Mammary epithelial cell (primary cell): ENCODE measurements at regions not wholly inside any gene's neighbourhood (a gene's known extent, or its start where the extent isn't known, plus 50 kb on each side); places are given as distances from the start of the nearest gene placed in this dataset.

Experiments
- EZH2 ChIP-seq: IDR thresholded peaks from 2 replicates; pipeline ENCODE4 v1.6.1; 2012; ENCODE audit warnings: low read length, inconsistent platforms, borderline replicate concordance
- TF ChIP-seq, protein P1 (sequence below), 2 donors: IDR thresholded peaks in 1 of 2; conservative IDR thresholded peaks in 1 of 2; 2 replicates each; pipeline ENCODE4 v1.5.1; 2011 to 2012; ENCODE audit warnings: inconsistent platforms in 2 of 2, low read length in 2 of 2, mild to moderate bottlenecking in 2 of 2, control low read depth in 1 of 2, low read depth in 1 of 2; ENCODE audit not compliant: insufficient read depth in 1 of 2; ENCODE audit errors: extremely low read depth in 1 of 2

DNA sequence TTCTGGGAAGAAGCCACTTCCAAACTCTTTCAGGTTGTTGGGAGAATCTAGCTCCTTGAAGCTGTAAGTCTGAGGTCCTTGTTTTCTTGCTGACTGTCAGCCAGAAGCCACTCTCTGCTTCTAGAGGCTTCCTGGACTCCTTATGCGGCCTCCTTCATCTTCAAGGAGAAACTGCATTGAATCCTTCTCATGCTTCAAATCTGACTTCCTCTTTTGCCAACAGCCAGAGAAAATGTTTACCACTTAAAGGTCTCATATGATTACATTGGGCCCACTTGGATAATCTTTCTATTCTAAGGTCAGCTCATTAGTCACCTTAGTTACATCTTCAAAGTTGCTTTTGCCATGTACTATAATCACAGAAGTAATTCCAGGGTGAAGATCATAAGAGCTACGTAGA is 327.0 kb downstream of the HNRNPD start:
- TF ChIP-seq, protein P1, sequence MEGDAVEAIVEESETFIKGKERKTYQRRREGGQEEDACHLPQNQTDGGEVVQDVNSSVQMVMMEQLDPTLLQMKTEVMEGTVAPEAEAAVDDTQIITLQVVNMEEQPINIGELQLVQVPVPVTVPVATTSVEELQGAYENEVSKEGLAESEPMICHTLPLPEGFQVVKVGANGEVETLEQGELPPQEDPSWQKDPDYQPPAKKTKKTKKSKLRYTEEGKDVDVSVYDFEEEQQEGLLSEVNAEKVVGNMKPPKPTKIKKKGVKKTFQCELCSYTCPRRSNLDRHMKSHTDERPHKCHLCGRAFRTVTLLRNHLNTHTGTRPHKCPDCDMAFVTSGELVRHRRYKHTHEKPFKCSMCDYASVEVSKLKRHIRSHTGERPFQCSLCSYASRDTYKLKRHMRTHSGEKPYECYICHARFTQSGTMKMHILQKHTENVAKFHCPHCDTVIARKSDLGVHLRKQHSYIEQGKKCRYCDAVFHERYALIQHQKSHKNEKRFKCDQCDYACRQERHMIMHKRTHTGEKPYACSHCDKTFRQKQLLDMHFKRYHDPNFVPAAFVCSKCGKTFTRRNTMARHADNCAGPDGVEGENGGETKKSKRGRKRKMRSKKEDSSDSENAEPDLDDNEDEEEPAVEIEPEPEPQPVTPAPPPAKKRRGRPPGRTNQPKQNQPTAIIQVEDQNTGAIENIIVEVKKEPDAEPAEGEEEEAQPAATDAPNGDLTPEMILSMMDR (conservative IDR thresholded peaks at IDR 0.05 in 1 of 2, IDR thresholded peaks at IDR 0.05 in 1 of 2; ENCODE audit: extremely low read depth in 1 of 2, insufficient read depth in 1 of 2, low read depth in 1 of 2, low read length in 2 of 2), result no peak
- TF ChIP-seq EZH2, result no peak
